Fibroblast of lung (primary cell): ENCODE measurements at regions not wholly inside any gene's neighbourhood (a gene's known extent, or its start where the extent isn't known, plus 50 kb on each side); places are given as distances from the start of the nearest gene placed in this dataset.
A peak's percentile ranks its signal among the peaks of the same experiment; 100 is the strongest.

Experiments used
- DNase-seq, 2 donors: peaks; one replicate each; pipeline versions ENCODE4 v3.0.0 to v3.0.0-alpha.2; 2010; ENCODE audit warnings: low read depth in 2 of 2
- H2AFZ ChIP-seq: 2 replicates; pipeline ENCODE4 v1.5.1; 2012; ENCODE audit warnings: low read length, control low read depth, inconsistent platforms
- H3K27ac ChIP-seq: 2 replicates; pipeline ENCODE4 v1.5.1; 2011; ENCODE audit warnings: low read length, control low read depth; ENCODE audit not compliant: insufficient read depth
- H3K27me3 ChIP-seq: 2 replicates; pipeline ENCODE4 v1.5.1; 2011; ENCODE audit warnings: mild to moderate bottlenecking, low read length; ENCODE audit not compliant: control insufficient read depth, insufficient read depth
- H3K36me3 ChIP-seq: 2 replicates; pipeline ENCODE4 v1.5.1; 2011; ENCODE audit warnings: low read length; ENCODE audit not compliant: control insufficient read depth, insufficient read depth
- H3K4me1 ChIP-seq: 2 replicates; pipeline ENCODE4 v1.5.1; 2011; ENCODE audit warnings: low read length; ENCODE audit not compliant: control insufficient read depth, insufficient read depth; ENCODE audit errors: extremely low read depth
- H3K4me2 ChIP-seq: 2 replicates; pipeline ENCODE4 v1.5.1; 2011; ENCODE audit warnings: low read length, control low read depth; ENCODE audit not compliant: insufficient read depth; ENCODE audit errors: extremely low read depth
- H3K4me3 ChIP-seq, 4 experiments: fragments of 200-600 bp in 1 of 4; sonication (generic) in 1 of 4; replicated peaks in 1 of 4; 2 replicates each; pipeline ENCODE4 v1.5.1; 2011 to 2016; ENCODE audit warnings: low read length in 4 of 4, low read depth in 3 of 4, mild to moderate bottlenecking in 3 of 4, control low read depth in 2 of 4, inconsistent platforms in 1 of 4, mixed read lengths in 1 of 4; ENCODE audit not compliant: insufficient read depth in 1 of 4; ENCODE audit errors: control extremely low read depth in 1 of 4
- H3K79me2 ChIP-seq: 2 replicates; pipeline ENCODE4 v1.5.1; 2012; ENCODE audit warnings: mild to moderate bottlenecking, low read length, inconsistent platforms; ENCODE audit not compliant: control insufficient read depth, insufficient read depth
- H3K9ac ChIP-seq: 2 replicates; pipeline ENCODE4 v1.5.1; 2011; ENCODE audit warnings: mild to moderate bottlenecking, low read length, control low read depth; ENCODE audit not compliant: insufficient read depth
- H3K9me3 ChIP-seq: 2 replicates; pipeline ENCODE4 v1.5.1; 2012; ENCODE audit warnings: low read depth, low read length; ENCODE audit not compliant: control insufficient read depth, insufficient read depth
- H4K20me1 ChIP-seq: 2 replicates; pipeline ENCODE4 v1.5.1; 2011; ENCODE audit warnings: low read length; ENCODE audit not compliant: control insufficient read depth, insufficient read depth; ENCODE audit errors: extremely low read depth
- CTCF ChIP-seq, 2 donors: IDR thresholded peaks in 1 of 2; conservative IDR thresholded peaks in 1 of 2; 1 replicate in 1 of 2; 2 replicates in 1 of 2; pipeline ENCODE4 v1.5.1; 2011 to 2012; ENCODE audit warnings: low read length in 2 of 2, control low read depth in 1 of 2, inconsistent platforms in 1 of 2, low read depth in 1 of 2, mild to moderate bottlenecking in 1 of 2
- EZH2 ChIP-seq: IDR thresholded peaks from 2 replicates; pipeline ENCODE4 v1.5.1; 2012; ENCODE audit warnings: low read length, control low read depth, mild to moderate bottlenecking; ENCODE audit errors: missing control alignments

DNA sequence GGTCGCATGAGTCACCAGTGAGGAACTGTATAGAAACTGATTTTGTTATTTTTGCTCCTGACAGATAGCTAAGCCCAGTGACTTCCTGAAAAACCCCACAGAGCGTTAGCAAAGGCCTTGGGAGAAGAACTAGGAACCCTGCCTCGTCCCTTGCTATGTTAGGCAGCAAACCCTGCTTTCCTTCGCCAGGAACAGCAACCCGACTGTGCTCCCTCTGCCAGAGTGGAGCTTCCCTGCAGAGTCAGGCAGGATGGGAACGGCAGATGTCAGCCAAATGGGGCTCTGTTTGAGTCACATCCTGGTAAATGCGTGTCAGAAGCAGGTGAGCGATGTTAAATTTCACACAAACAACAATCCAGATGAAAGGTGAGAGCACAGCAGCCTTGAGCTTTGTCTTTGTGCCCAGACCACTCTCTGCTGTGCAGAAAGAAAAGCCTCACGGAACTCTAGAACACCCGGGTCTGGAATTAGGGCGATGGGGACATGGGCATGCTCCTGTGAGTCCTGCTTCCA is 186.6 kb downstream of the ADAMTS15 start:
- peak overlapping the region; percentile 40 for H3K4me2 ChIP-seq
- TF ChIP-seq CTCF (conservative IDR thresholded peaks at IDR 0.05 in 1 of 2, IDR thresholded peaks at IDR 0.05 in 1 of 2; ENCODE audit: low read depth in 1 of 2, low read length in 2 of 2), result no peak
- no peak for TF ChIP-seq EZH2
- no peaks in the 10 kb centered on the region for H4K20me1 ChIP-seq
- no peak overlapping the region for H3K4me3 ChIP-seq
- no peaks in the 10 kb centered on the region for H3K79me2 ChIP-seq
- DNase-seq, result peak; percentile 56 to 75
- peak overlapping the region; percentile 13 for H3K9ac ChIP-seq
- no peaks in the 10 kb centered on the region for H3K36me3 ChIP-seq
- H3K27ac ChIP-seq, result peak overlapping the region; percentile 68
- no peaks in the 10 kb centered on the region for H3K27me3 ChIP-seq
- peak overlapping the region; percentile 74 for H2AFZ ChIP-seq
- H3K9me3 ChIP-seq, result no peaks in the 10 kb centered on the region
- peaks cover 42% of the 10 kb centered on the region for H3K4me1 ChIP-seq

GRCh38 chr11:130635937-130636630 is 187.6 kb downstream of the ADAMTS15 start:
- no peaks in the 10 kb centered on the region for H3K79me2 ChIP-seq
- H3K36me3 ChIP-seq, result no peaks in the 10 kb centered on the region
- no peak overlapping the region for H2AFZ ChIP-seq
- no peaks in the 10 kb centered on the region for H3K27me3 ChIP-seq
- H3K27ac ChIP-seq, result peak overlapping the region; percentile 58
- peaks cover 39% of the 10 kb centered on the region for H3K4me1 ChIP-seq
- TF ChIP-seq CTCF (conservative IDR thresholded peaks at IDR 0.05 in 1 of 2, IDR thresholded peaks at IDR 0.05 in 1 of 2; ENCODE audit: low read depth in 1 of 2, low read length in 2 of 2), result no peak
- TF ChIP-seq EZH2, result no peak
- H3K4me3 ChIP-seq, result no peak overlapping the region
- H4K20me1 ChIP-seq, result no peaks in the 10 kb centered on the region
- no peak overlapping the region for H3K9ac ChIP-seq
- DNase-seq, result peak in 1 of 2 donors; percentile 44
- H3K9me3 ChIP-seq, result no peaks in the 10 kb centered on the region
- H3K4me2 ChIP-seq, result no peak overlapping the region

DNA sequence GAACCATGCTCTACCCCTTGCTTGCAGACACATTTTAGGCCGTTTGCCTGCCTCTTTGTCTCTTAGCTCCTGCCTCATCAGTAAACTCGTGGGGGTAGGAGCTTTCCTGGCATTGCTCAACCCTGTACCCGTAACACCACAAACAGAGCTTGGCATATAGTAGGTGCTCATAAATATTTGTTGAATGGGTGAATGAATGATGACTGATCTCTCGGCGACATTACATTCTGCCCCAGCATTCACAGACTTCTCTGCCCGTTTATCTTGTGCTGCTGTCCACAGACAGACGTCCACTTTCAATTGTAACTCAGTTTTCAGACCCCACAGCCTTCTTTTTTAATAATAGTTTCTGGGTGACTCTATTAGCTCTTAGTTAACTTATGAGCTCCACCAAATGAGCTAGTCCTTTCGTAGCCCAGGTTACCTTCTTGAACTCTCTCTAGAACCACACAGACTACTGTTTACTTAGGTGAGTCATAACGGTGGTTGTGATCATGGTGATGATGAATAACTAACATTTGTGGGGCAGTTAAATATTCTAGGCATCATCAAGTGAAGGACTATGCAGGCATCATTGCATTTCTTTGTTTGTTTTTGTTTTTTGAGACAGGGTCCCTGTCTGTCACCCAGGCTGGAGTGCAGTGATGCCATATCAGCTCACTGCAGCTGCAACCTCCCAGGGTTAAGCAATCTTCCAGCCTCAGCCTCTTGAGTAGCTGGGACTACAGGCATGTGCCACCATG is 188.4 kb downstream of the ADAMTS15 start:
- Histone ChIP-seq H3K27ac (peak overlapping the region; percentile 58), H3K79me2 (no peaks in the 10 kb centered on the region), H2AFZ (no peak overlapping the region), H4K20me1 (no peaks in the 10 kb centered on the region), H3K9ac (no peak overlapping the region), H3K4me2 (peak overlapping the region; percentile 8), H3K4me1 (peaks cover 37% of the 10 kb centered on the region), H3K36me3 (no peaks in the 10 kb centered on the region), H3K9me3 (no peaks in the 10 kb centered on the region), H3K27me3 (no peaks in the 10 kb centered on the region), H3K4me3 (no peak overlapping the region)
- peak; percentile 69 to 97 for DNase-seq
- no peak for TF ChIP-seq CTCF (conservative IDR thresholded peaks at IDR 0.05 in 1 of 2, IDR thresholded peaks at IDR 0.05 in 1 of 2; ENCODE audit: low read depth in 1 of 2, low read length in 2 of 2)
- no peak for TF ChIP-seq EZH2
